IPS-11a (cell line): ENCODE measurements at regions not wholly inside any gene's neighbourhood (a gene's known extent, or its start where the extent isn't known, plus 50 kb on each side); places are given as distances from the start of the nearest gene placed in this dataset.

Experiments used
- H3K4me3 ChIP-seq: one replicate; pipeline ENCODE4 v1.5.1; 2013; ENCODE audit warnings: low read depth, low read length, control low read depth

DNA sequence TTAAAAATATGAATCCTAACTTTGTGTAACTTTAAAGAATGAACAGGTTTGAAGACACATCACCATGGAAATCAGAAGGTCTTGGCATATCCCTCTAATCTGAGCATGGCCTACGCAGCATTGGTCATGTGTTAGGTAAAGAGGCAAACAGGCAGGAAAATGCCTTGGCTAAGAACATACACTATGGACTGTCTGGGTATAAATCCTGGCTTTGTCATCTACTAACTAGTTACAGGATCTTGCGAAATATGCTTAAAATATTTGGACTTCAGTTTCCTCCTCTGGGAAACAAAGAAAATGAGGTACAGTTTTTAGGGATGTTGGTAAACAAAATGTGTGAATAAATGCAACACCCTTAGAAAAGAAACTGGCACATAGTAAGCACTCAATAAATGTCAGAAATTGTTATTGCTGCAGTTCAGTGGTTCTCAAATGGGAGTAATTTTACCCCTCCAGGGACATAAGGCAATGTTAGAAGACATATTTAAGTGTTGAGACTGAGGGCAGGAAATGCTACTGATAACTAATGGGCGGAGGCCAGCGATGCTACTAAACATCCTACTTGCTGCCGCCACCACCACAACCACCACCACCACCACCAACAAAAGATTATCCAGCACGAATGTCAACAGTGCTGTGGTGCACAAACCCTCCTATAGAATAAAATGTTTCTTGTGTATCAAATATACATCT is 770.8 kb upstream of the SOX9 start:
- no peak overlapping the region for H3K4me3 ChIP-seq

DNA sequence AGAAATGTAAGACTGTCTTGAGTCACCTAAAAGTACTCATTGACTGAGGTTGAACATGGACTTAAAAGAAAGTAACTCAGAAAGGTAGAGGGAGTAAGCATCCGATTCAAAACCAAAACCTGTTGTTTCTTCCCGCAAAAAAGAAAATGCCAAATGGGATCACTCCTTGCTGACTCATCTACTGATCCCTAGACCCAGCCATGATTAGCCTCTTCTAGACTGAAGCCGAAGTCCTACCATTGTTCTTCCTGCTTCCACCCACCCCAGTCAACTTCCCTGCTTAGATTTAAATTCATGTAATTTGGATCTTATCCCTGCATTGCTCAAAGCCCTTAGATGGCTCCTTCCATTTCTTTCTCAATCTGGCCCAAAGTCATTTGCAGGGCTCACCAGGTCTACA is 760.5 kb upstream of the SOX9 start:
- no peak overlapping the region for H3K4me3 ChIP-seq

DNA sequence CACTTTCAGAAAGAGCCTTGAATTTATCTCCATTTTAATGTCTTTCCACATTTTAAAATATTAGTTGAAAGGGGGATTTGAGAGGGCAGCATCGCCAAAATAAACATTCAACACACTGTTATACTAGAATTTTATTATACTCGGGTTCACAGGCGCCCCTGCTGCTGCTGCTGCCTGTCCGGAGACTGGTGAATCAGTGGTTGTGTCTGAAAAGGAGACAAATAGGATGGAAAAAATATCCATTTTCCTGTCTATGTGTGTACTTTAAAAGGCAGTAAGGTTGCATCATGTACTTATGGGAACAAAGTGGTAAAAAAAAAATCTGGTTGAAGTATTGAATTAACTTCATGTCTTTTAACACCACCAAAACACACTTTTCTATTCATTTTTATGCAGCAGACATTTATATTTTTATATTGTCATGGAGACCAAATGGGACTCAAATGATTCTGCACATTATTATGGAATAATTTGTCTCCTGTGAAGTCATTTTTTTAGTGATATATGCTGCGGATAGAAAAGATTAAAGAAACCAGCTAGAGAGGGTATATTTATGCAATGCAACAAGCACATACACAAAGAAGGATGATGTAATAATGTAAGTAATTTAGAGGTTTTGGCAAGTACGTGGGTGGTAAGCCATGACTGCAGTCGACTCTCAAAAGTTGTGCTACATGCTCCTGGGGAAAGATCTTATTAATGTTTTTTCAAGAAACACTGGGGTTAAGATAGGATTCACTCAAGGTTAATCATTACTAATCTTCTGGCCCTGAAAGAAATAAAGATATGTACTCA is 759.0 kb upstream of the SOX9 start:
- no peak overlapping the region for H3K4me3 ChIP-seq

- no peak overlapping the region for H3K4me3 ChIP-seq
These were observed 757.2 kb upstream of the SOX9 start for GRCh38 chr17:71363661-71364060.

- H3K4me3 ChIP-seq: no peak overlapping the region
These were observed 749.0 kb upstream of the SOX9 start for GRCh38 chr17:71371809-71372208.

DNA sequence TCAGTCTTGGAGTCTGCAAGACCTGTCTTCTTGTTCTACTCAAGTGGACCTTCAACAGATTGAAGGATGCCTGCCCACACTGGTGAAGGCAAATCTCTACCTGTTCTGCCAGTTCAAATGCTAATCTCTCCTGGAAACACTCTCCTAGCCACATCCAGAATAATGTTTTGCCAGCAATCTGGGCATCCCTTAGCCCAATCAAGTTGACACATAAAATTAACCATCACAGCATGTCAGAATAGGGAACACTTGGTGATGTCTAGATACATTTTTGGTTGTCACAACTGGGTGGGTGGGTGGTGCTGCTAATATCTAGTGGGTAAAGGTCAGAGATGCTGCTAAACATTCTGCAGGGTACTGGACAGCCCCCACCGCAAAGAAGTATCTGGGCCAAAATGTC is 744.9 kb upstream of the SOX9 start:
- no peak overlapping the region for H3K4me3 ChIP-seq

DNA sequence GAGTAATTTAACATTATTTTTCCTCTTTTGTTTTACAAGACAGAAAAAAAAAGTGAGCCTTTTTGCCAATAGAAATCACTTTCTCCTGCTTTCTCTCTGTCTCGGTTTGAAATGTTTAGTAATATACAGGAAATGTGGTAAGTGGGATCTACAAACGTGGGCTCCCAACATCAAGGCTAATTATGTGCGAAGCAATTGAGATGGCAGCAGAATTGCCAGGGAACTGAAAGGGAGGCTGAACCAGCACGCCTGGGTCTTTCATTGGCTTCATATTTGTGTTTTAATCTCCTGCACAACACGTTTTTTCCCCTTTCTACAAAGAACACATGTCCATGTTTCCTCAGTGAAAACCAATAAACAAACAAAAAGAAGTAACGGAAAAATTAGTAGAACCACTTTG is 743.9 kb upstream of the SOX9 start:
- H3K4me3 ChIP-seq: no peak overlapping the region

DNA sequence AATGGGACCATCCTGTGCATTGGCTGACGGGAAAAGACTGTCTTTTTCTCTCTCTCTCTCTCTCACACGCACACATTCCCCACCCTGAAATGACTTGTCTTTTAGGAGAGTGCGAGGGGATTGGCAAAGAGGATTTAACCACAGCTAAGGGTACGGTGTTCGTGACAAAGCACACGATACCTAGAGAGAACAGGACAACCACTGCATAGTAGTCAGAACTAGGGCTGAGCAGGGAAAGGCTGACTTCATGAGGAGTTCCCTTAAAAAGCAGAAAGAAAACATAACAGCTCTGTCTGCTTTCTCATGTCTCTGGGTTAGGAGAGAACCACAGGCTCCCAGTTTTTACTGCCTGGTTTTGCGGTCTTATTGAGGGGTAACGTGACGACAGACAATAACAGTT is 742.8 kb upstream of the SOX9 start:
- no peak overlapping the region for H3K4me3 ChIP-seq

GRCh38 chr17:71378741-71379140 is 742.1 kb upstream of the SOX9 start:
- H3K4me3 ChIP-seq: no peak overlapping the region

DNA sequence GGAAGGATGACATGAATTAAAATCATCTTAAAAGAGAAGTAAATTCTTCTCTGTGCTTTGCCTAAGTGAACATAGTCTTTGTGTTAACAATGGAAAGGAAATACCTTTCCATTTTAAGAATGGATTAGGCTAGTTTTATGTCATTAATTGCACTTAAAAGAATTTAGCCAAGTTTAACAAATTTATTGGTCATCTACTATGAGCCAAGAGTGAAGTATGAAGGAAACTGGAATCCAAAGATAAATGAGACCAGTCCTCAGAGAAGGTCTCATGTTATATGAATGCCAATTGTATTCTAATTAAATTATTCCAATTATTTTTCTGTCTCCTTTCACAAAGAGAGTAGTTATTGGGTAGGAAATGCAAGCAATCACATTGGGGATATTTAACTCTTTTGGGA is 741.3 kb upstream of the SOX9 start:
- H3K4me3 ChIP-seq: no peak overlapping the region

GRCh38 chr17:71380535-71380934 is 740.3 kb upstream of the SOX9 start:
- no peak overlapping the region for H3K4me3 ChIP-seq

- H3K4me3 ChIP-seq: no peak overlapping the region
These were observed 739.9 kb upstream of the SOX9 start for GRCh38 chr17:71380936-71381335.

DNA sequence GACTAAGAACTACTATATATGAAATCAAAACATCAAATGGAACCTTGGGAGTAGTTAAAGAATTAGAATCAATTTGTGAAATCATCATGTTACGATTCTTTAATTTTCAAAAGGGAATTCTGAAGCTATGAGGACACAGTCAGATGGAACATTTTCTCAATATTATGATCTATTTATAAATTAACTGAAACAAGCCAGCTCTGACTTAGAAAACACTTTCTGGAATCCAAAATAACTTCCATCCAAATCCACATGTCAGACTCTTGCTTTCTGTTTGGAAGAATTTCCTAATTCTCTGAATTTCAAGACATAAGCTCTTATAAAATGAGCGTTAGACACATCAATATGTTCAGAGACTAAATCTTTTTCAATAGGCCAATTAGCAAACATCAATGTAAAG is 737.7 kb upstream of the SOX9 start:
- H3K4me3 ChIP-seq: no peak overlapping the region

DNA sequence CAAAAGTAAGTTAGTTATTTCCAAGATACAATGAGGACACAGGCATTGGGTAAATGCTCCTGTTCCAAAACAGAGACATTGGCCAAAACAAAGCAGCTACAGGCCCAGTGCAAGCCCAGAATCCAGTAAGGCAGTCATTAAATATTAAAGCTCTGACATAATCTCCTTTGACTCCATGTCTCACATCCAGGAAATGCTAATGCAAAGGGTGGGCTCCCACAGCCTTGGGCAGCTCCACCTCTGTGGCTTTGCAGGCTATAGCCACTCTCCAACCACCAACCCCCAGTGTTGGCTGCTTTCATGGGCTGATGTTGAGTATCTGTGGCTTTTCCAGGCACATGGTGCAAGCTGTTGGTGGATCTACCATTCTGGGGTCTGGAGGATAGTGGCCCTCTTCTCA is 733.4 kb upstream of the SOX9 start:
- no peak overlapping the region for H3K4me3 ChIP-seq

- H3K4me3 ChIP-seq: no peak overlapping the region
These were observed 727.9 kb upstream of the SOX9 start for GRCh38 chr17:71392715-71393567.

DNA sequence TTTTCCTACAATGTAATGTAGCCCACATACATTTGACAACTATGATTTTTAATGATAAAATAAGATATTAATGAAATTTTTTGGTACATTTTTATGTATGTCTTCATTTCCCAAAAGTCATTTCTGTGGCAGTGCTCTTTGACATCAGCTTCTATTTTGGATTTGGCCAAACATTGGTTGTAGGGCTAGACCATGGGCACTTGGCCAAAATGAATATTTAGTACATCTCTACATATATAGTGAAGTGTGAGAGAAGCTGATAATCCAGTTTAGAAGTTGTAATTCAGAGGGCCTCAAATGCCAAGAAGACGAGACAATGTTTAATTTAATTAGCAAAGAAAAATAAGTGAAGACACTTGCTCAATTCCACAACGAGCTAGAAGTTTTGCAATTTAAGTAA is 724.9 kb upstream of the SOX9 start:
- H3K4me3 ChIP-seq: no peak overlapping the region

GRCh38 chr17:71396711-71397110 is 724.1 kb upstream of the SOX9 start:
- H3K4me3 ChIP-seq: no peak overlapping the region

GRCh38 chr17:71398025-71398424 is 722.8 kb upstream of the SOX9 start:
- H3K4me3 ChIP-seq: no peak overlapping the region

GRCh38 chr17:71398800-71399219 is 722.0 kb upstream of the SOX9 start:
- no peak overlapping the region for H3K4me3 ChIP-seq

GRCh38 chr17:71399221-71399620 is 721.6 kb upstream of the SOX9 start:
- no peak overlapping the region for H3K4me3 ChIP-seq

DNA sequence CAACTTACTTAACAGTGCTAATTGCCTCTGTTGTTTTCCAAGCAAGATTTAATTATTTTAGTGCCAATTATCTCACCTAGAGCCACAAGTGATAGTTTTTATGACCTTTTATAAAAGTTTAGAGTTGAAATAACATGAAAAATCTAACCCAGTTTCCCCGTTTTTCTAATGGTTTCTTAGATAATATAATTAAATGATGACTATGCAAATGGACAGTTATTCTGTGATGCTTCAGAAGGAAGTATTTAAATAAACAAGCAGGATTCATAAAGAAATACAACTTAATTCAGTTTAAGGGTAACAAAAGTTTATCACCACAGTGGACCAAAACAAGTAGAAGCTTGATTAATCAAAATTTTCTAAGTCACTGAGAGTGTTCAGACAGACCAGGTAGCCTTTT is 721.2 kb upstream of the SOX9 start:
- H3K4me3 ChIP-seq: no peak overlapping the region

DNA sequence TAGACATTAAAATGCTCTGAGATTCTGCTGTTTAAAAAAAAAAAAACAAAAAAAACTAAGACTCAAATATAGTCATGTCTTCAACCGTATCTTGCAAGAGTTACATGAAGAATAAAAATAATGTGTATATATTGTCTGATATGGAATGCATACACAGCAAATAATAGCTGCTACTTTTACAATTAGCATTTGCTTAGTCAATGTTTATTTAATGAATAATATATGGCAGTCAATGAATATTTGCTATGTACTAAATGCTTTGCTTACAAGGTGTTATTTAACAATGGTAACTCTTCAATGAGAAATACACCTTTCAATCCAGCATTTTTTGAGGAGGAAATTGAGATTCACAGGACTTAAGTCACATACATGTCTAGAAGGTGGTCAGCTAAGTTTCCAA is 718.8 kb upstream of the SOX9 start:
- no peak overlapping the region for H3K4me3 ChIP-seq
